D341Med (cell line): ENCODE measurements at regions not wholly inside any gene's neighbourhood (a gene's known extent, or its start where the extent isn't known, plus 50 kb on each side); places are given as distances from the start of the nearest gene placed in this dataset.

Source experiments
- DNase-seq: peaks from one replicate; pipeline ENCODE4 v3.0.0; 2012; ENCODE audit warnings: low spot score

DNA sequence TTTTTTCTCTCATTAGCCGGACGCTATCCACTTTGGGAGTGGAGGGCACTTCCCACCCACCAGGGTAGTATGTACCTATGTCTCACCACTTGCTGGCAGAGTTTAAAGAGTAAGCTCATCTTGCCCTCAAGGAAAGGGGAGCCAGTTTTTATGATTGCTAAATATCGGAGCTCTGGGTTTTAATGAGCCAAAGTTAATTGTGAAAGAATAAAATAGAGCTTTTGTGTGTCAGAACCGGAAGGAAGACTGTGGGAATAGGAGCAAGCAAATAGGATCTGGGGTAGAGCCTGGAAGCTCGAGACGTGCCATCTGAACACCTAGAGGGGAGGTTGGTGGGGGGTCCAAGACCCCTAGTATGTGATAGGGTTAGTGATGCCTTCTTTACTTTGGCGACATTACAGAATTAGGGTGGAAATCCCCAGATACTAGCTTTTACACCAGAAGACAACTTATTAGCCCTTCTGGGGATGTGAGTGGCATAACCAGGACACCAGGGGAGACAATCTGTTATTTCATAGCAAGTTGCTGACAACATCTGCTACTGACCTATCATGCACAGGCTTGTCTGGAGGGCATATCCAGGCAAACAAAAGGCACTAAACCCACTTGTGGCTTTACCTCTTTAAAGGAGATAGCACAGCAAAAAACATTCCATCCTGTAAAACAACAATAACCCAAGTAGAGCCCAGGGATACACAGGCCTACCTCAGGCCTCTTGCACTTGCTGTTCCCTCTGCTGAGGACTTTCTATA is 333.8 kb downstream of the ZNF621 start:
- DNase-seq = no peak

DNA sequence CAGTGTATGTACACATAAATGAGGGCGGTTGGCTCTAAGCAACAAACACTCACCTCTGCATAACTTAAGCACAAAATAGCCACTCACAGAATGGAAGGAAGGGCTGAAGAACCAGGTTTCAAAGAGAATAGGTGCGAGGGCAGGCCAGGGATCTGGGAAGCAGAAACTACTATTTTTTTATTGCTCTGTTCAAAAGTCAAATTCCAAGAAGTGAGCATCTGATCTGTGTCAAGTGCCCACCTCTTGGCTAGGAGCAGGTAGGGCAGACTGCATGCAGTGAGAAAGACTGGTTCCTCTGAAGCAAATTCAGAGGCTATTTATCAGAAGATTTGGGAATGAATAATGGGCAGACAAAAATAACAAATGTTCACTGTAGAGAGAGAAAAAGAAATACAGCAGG is 336.4 kb upstream of the CTNNB1 start:
- no peak for DNase-seq

DNA sequence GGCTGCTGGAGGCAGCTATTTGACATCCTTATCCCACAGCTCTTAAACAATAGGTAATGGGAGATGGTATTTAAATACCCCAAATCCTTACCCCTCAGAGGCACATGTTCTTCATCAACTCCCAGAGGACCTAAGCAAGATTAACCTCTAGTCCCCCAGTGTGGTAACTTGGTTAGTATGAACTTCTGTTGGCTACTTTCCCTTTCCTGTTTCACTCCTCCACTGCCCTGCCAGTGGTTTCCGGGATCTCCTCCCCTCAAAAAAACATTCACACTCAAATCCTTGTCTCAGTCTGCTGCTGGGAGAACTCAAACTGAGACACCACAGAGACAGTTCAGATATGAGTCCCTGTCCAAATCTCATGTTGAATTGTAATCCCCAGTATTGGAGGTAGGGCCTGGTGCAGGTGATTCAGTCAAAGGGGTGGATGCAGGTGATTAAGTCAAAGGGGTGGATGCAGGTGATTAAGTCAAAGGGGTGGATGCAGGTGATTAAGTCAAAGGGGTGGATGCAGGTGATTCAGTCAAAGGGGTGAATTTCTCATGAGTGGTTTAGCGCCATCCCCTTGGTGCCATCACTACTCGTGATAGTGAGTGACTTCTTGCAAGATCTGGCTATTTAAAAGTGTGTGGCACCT is 335.0 kb upstream of the CTNNB1 start:
- DNase-seq = no peak

DNA sequence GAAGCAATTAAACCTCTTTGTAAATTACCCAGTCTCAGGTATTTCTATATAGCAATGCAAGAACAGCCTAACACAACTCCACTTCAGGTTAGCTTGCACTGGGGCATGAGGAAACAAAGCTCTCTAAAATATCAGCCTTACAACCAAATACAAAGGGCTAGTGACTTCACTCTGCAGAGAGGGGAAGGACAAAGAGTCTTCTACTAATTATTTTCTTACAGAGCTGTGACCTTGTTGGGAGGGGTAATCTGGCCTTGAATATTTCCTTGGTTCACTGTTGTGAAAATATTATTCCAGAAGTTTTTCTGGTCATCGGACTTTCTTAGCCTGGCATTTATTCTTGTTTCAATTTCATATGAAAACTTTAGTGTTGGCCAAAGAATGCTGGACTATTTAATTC is 334.4 kb upstream of the CTNNB1 start:
- DNase-seq = no peak

DNA sequence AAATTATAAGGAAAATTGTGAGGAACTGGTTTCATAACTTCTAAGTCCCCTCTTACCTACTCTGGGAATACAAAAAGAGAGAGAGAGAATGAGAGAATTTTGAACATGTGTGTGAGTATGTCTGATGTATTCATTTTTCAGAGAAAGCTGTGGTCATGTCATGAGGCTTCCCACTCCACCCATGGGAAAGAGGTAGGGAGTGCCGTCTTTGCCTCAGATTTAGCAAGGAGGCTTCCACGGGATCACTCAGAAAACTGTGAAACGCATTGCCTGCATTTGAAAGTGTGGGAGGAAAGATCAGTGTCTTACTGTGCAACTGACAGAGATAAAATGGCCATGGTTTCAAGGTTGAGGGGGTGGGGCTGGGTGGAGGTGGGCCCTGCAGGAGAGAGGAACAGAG is 331.5 kb upstream of the CTNNB1 start:
- no peak for DNase-seq

DNA sequence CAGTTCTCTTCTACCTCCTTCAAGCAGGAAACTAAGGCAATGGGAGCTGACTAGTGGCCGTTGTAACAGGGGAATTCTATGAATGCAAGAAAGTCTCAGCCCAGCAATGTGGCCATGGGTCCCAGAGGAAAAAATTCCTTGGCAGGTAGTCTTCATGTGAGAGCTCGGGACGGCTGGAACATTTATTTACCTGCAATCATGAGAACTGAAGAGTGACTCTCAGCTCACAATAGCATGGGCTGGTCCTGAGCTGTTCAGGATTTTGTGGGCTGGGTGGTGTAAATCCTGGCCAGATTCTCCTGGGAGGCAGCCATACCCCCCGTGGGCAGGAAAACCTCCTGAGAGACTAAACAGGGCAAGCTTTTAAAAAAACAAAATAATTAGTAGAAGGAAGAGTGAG is 330.3 kb upstream of the CTNNB1 start:
- no peak for DNase-seq

DNA sequence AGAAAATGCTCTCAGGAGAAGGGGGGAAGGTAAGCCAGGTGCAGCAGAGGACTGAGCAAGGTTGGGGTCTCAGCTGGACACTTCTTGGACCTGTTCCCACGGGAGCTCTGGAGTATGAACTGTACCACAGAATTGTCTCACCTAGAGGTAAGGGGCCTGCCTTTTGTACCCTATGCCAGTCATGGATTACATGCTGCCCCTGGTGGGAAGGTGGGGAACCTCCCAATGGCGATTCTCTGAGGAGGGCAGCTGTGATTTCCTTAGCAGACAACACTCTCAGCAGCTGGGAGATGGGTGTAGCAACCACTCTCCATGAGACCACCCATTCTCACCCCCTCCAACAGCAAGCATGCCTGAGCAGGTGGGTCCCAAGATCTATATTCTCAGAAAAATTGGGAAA is 329.4 kb upstream of the CTNNB1 start:
- DNase-seq = no peak

DNA sequence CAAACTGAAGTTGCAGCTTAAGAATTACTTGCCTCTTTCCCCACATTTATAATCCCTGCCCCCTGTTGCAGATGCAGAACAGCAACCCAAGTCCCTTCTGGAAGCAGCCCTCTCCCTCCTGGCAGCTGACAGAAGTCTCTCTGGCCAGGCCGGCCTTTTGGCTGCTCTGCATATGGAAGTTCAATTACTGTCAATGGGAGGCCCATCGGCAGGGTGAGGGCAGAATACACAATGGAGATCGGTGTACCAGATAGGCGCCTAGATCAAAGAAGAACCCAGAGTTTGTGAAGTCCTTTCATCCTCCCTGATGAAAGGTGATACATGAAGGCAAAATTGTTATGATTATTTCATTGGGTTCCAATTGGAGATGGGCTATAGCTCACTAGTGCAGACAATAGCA is 327.9 kb upstream of the CTNNB1 start:
- DNase-seq = no peak

DNA sequence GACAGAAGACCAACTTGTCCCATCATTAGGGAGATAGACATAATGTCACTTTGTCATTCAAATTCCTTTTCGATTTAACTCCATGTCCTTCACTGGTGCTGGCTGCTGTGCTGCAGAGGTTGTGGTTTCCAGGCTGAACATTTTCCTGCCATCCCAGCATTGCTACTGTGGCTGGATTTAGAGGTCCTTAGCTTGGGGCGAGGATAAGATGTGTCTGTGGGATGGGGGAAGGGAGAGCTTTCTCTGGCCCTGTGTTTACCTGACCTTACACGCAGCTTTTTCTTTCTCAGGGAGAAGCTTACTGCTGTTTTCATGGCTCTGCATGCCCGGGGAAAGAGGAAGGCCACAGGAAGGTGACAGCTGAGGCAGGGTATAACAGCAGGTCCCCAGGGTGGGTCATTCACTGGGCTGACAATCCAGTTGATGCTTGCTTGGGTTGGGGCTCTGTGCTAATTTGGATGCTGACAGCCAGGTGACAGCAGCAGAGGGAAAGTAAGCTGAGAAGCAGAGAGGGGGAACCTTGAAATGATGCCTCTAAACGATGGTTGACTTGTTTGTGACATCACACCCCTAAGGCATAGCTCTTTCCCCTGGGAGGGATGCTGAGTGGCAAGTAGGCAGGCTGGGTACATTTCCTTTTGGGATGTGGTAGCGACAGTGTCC is 326.9 kb upstream of the CTNNB1 start:
- no peak for DNase-seq

DNA sequence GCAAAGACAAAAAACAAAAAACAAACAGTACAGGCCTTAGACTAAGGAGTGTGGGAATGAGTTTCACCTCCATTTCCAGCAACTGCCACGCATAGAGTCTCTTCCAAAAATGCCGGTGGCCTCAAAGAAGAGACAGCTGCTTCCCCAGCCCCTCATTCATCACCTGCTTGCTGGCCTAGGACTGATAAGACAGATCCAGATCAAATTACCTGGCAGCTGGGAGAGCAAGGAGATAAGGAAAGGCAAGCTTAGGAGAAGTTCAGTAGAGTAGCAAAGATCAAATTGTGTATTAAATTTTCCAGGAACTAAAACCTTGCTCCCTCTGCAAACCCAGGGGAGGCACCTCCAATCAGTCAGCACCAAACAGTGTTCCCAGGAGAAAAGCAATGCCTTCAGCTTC is 325.8 kb upstream of the CTNNB1 start:
- no peak for DNase-seq

DNA sequence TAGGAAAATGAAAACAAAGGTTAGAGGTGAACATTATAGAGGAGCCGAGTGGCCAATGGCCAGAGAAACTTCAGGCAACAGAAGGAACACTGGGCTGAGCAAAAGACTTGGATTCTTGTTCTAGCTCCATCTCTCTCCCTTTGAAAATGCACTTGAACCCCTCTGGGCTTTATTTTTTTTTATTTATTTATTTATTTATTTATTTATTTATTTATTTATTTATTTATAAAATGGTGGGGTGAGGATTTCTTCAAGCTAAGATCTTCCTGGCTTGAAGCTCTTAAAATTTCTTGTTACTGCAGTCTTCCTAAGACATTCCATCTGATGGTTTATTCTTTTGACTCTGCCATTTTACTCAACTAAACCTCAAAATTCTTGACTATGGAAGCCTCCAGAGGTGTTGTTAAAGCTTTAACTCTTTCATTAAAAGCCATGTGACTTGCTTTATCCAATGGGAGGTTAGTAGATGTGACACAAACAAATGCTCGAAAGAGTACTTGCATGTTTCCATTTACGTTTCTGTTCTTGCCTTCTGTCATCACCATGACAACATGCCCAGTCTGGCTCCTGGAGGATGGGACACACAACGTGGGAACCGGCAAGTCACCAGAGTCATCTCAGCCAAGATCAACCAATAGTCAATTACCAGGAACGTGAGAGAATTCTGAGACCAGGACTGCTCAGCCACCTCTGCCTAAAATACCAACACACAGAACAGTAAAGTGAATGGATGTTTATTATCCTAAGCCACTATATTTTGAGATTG is 325.2 kb upstream of the CTNNB1 start:
- DNase-seq = no peak

DNA sequence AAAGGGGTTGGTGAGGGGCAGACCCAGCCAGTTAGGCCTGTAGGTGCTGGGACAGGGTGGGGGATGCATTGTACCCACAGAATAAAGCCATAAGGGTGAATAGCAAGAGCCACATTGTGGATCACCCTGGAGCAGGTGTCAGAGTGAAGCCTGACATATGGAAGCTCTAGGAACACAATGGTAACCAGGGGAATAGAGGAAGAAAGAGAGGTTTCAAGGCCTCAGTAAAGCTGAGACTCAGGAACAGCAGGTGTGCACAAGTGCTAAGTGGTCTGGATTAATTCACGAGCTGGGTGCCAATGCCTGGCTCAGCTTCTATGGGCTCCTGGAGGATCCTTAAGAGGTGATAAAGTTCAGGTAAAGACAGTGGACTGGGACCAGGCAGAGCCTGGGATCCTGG is 323.7 kb upstream of the CTNNB1 start:
- no peak for DNase-seq

DNA sequence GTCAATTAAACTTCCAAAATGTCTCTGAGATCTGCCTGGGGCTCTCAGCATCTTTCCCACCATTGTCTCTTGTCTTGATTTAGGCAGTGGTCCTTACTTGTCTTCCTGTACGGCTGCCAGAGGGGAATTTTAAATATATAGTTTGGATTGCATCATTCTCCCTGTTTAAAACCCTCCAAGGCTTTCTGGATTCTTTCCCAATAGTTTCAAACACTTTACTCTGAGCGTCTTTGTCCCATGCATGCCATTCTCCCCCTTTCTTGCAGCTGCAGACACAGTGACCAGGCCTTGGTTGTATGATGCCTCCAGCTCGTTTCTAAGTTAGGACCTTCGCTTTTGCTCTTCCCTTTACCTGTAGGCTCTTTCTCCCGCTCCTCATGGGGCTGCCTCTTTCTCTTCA is 323.3 kb upstream of the CTNNB1 start:
- no peak for DNase-seq

DNA sequence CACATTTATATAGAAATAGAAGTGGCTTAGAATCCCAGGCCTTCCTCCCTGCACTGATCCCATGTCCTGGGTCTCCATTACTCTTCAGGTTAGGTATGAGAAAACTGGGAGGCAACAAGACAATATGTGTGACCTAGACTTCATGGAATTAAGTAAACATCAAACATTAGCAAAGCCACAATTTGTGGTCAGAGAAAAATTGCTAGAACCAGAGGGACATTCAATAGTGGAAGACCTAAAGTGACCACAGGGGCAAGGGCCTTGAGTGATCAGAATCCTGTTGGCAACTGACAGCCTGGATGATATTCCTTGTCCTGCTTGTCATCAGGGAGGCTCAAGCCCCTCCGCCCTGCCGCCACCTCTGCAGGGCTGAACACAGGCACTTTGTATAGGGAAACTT is 322.8 kb upstream of the CTNNB1 start:
- DNase-seq = no peak

DNA sequence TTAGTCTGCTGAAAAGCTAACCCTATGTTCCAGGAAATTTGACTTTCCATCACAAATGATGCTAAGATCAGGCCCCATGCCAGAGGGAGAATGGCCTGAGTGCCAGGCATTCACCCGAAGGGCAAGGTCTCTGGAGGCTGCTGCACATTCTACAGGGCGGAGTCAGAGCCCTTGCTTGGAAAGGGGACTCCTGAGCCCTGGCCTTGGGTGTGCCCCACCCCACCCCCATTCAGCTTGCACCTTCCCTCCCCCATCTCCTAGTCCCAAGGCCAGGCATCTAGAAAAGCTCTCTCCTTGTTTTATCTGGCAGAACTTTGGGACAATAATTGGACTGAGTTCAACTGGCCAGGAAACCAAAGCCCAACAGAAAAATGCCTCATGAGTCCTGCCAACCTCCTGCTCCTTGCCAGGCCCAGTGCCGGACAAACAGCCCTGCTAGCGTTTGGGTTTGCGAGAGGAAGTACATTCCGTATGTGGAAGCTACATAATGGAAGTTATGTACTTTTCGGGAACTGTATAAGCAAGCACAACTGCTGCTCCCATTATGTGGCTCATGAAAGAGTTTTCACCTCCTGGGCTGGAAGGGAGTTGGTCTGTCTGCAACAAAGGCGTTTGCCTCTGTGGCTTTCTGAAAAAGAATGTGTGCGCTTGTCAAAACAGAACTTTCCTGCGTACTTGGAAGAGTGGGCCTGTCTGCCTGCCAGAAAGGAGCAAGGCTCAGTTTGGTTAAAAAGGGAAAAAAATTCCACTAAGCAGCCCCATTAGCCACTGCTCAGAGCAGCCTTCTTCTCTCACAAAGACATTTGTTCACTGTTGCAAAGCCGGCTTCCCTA is 321.5 kb upstream of the CTNNB1 start:
- DNase-seq = no peak

DNA sequence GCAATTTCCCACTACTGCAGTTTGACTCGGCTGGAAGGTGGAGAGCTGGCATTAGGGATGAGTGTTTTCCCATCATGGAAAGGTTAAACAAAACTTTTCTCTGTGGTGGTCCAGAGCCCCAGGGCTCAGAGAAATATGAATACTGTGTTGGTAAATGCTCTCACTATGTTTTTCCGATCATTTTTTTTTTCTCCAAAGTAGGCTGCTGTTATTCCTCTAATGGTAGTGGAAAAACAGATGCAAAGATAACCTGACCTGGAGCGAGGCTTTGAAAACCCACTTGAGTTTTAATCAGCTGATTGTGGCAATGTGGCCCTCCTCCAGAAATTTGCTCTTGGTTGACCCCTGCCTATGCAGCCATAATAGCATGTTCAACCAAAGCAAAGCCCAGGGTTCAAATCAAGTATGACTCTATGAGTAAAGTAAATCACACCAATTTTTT is 320.8 kb upstream of the CTNNB1 start:
- no peak for DNase-seq

DNA sequence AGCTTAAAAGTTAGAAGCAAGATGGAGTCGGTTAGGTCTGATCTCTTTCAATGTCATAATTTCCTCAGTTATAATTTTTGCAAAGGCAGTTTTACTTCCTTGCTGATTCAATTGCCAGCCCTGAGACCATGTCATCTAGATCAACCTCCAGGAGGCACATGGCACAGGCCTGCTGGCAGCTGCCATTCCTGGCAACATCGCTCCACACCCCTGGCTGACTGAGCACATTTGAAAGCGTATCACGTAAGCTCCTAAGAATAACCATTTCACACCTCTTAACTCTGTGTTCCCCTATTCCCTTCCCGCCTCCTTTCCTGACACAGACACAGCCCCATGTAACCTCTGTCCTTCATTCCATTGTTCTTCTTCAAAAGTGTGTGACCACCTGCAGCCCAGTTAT is 313.9 kb upstream of the CTNNB1 start:
- DNase-seq = no peak

DNA sequence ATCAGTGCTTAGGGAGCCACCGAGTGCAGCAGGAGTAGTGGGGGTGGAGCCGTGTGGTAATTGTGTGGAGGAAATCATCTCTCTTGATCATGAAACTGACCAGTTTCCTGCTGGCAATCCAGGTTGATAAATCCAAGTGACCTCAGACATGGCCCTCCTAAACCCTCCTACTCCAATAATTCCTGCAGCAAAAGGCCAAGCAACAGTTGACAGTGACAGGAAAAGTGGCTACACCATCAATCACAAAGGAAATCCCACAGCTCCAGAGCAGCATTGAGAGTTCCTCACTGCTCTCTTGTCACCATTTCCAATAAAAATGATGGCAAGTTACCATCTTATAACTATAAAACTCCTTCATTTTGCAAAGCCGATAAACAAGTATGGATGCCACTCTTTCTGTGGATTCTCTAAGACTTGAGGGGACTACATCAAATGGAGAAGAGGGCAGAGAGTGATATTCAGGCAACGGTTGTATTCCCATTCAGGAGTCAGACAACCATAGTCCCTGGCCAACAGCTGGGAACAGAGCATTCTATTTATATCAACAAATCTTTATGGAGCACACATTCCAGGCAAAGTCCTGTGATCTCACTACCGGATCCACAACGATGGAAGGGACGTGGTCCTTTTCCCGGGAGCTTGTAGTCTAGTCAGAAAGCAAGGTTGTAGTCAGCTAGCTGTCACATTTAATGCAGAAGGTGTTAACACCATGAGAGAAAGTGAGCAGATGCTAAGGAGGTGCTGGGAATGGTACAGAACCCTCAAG is 312.5 kb upstream of the CTNNB1 start:
- no peak for DNase-seq

DNA sequence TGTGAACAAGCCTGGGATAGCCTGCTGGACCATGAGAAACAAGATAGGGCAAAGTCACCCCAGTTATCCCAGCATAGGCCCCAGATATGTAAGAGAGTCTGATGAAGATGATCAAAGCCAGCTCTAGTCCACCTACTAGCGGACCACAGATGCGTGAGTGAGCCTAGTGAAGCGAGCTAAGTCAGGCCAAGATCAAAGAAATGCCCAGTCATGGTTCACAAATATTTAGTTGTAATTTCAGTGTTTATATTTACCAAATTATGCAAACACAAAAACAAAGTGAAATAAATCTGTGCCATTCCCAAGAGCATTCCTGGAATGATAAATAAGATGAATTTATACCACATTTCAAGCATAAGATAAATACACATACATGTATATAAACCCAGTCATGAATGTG is 308.1 kb upstream of the CTNNB1 start:
- no peak for DNase-seq

DNA sequence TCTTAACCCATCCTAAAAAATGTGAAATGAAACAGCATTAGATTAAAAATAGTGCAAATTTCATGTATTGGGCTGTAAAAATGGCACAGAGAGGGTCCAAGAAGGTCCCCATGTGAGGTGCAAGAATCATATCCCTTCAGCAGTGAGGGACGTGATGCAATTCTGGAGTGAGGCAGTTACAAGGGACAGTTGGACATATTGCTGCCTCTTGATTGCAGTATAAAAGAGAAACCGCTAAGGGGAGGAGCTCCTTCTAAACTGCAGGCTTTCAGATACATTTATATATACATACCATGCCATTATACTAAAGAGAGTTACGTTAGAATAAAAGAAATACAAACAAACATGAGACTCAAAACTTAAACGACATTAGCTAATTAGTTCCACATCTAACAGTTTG is 304.2 kb upstream of the CTNNB1 start:
- no peak for DNase-seq

DNA sequence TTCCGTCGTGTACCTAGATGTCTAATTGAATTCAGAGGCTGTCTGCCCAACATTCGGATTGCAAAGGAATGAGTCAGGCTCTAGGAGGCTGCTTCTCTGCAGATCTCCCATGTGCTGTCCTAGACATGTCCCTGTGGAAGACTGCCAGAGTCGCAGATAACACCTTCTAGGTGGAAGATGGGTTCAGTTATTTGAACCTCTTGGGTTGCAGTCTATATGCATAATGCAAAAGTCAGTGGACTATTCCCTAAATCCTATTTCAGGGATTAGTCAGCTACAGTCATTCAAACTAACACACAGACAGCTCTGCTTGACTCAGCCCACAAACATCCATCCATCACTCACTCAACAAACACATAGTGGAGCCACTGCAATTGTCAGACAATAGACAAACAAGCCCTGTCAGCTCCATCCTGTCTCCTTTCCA is 300.0 kb upstream of the CTNNB1 start:
- no peak for DNase-seq
